ENCODE measurements at regions not wholly inside any gene's neighbourhood (a gene's known extent, or its start where the extent isn't known, plus 50 kb on each side); places are given as distances from the start of the nearest gene placed in this dataset.

GRCh38 chr9:30582240-30582639, 1802.2 kb upstream of the ACO1 start:
- H3K9me3 ChIP-seq = no peaks in the 10 kb centered on the region
- DNase-seq (no peak), ATAC-seq (no peak)
- H3K36me3 ChIP-seq = no peaks in the 10 kb centered on the region
- H3K27ac ChIP-seq = no peak overlapping the region
- WGBS (ENCODE audit: insufficient coverage, low coverage, low lambda C conversion rate, missing lambda C conversion rate) = 45% methylated on average over 2 of the region's 2 CpGs
- intact Hi-C loops (cut with DNase I) = no loop called here
- no peaks in the 10 kb centered on the region for H3K27me3 ChIP-seq
- H3K4me1 ChIP-seq = no peaks in the 10 kb centered on the region
- TF ChIP-seq CTCF (IDR thresholded peaks at IDR 0.05) (no peak), POLR2A (IDR thresholded peaks at IDR 0.05) (no peak)
- no peak overlapping the region for H3K4me3 ChIP-seq

GRCh38 chr9:30584559-30584958, 1799.9 kb upstream of the ACO1 start:
- intact Hi-C loops (cut with DNase I) = no loop called here
- TF ChIP-seq CTCF (IDR thresholded peaks at IDR 0.05) (no peak), POLR2A (IDR thresholded peaks at IDR 0.05) (no peak)
- ATAC-seq (no peak), DNase-seq (no peak)
- Histone ChIP-seq H3K36me3 (no peaks in the 10 kb centered on the region), H3K27ac (no peak overlapping the region), H3K4me3 (no peak overlapping the region), H3K4me1 (no peaks in the 10 kb centered on the region), H3K9me3 (no peaks in the 10 kb centered on the region), H3K27me3 (no peaks in the 10 kb centered on the region)
- 43% methylated on average over 2 of the region's 2 CpGs for WGBS (ENCODE audit: insufficient coverage, low coverage, low lambda C conversion rate, missing lambda C conversion rate)

GRCh38 chr9:30591461-30591860, 1793.0 kb upstream of the ACO1 start:
- no peak for DNase-seq
- H3K4me3 ChIP-seq = no peak overlapping the region
- intact Hi-C loops (cut with DNase I) = no loop called here
- no peaks in the 10 kb centered on the region for H3K9me3 ChIP-seq
- TF ChIP-seq CTCF (IDR thresholded peaks at IDR 0.05) = no peak
- TF ChIP-seq POLR2A (IDR thresholded peaks at IDR 0.05) = no peak
- no peak for ATAC-seq
- H3K27ac ChIP-seq = no peak overlapping the region
- H3K27me3 ChIP-seq = no peaks in the 10 kb centered on the region
- no peaks in the 10 kb centered on the region for H3K36me3 ChIP-seq
- no peaks in the 10 kb centered on the region for H3K4me1 ChIP-seq
- WGBS (ENCODE audit: insufficient coverage, low coverage, low lambda C conversion rate, missing lambda C conversion rate) = 40% methylated on average over 1 of the region's 1 CpG

GRCh38 chr9:30597608-30598007, 1786.8 kb upstream of the ACO1 start:
- Histone ChIP-seq H3K4me3 (no peak overlapping the region), H3K27ac (no peak overlapping the region), H3K36me3 (no peaks in the 10 kb centered on the region), H3K27me3 (no peaks in the 10 kb centered on the region), H3K9me3 (no peaks in the 10 kb centered on the region), H3K4me1 (no peaks in the 10 kb centered on the region)
- 83% methylated on average over 2 of the region's 2 CpGs for WGBS (ENCODE audit: insufficient coverage, low coverage, low lambda C conversion rate, missing lambda C conversion rate)
- no peak for DNase-seq
- intact Hi-C loops (cut with DNase I) = no loop called here
- no peak for ATAC-seq
- no peak for TF ChIP-seq POLR2A (IDR thresholded peaks at IDR 0.05)
- TF ChIP-seq CTCF (IDR thresholded peaks at IDR 0.05) = no peak

GRCh38 chr9:30605936-30606335, 1778.5 kb upstream of the ACO1 start:
- WGBS (ENCODE audit: insufficient coverage, low coverage, low lambda C conversion rate, missing lambda C conversion rate) = 47% methylated on average over 1 of the region's 1 CpG
- Histone ChIP-seq H3K27me3 (no peaks in the 10 kb centered on the region), H3K36me3 (no peaks in the 10 kb centered on the region), H3K4me3 (no peak overlapping the region), H3K9me3 (no peaks in the 10 kb centered on the region), H3K27ac (no peak overlapping the region), H3K4me1 (no peaks in the 10 kb centered on the region)
- ATAC-seq (no peak), DNase-seq (no peak)
- TF ChIP-seq CTCF (IDR thresholded peaks at IDR 0.05) = no peak
- no peak for TF ChIP-seq POLR2A (IDR thresholded peaks at IDR 0.05)
- intact Hi-C loops (cut with DNase I) = no loop called here

All from right lobe of liver (tissue), 6 donors.